RWPE2 (cell line): ENCODE measurements at regions not wholly inside any gene's neighbourhood (a gene's known extent, or its start where the extent isn't known, plus 50 kb on each side); places are given as distances from the start of the nearest gene placed in this dataset.

Experiments used
- ATAC-seq: fragments of 200-7000 bp; cut with Tn5 transposase; 3 replicates; pipeline ENCODE4 v1.9.1; 2021; ENCODE audit warnings: low read depth
- DNase-seq: peaks from one replicate; pipeline ENCODE4 v3.0.0-alpha.2; 2020; ENCODE audit warnings: low spot score
- H3K27ac ChIP-seq: fragments of 450-650 bp; 2 replicates; pipeline ENCODE4 v1.5.1; 2017; ENCODE audit warnings: mild to moderate bottlenecking; ENCODE audit not compliant: poor library complexity, severe bottlenecking
- H3K27me3 ChIP-seq: fragments of 250-450 bp; sonication (Bioruptor Pico); 2 replicates; pipeline ENCODE4 v1.5.1; 2021; ENCODE audit warnings: mild to moderate bottlenecking, moderate library complexity; ENCODE audit not compliant: insufficient read depth, poor library complexity, severe bottlenecking
- H3K36me3 ChIP-seq: fragments of 250-450 bp; sonication (Bioruptor Pico); 2 replicates; pipeline ENCODE4 v1.5.1; 2020; ENCODE audit warnings: low read depth, mild to moderate bottlenecking, moderate library complexity
- H3K4me1 ChIP-seq: fragments of 250-450 bp; sonication (Bioruptor Pico); 2 replicates; pipeline ENCODE4 v1.5.1; 2021; ENCODE audit warnings: mild to moderate bottlenecking, moderate library complexity; ENCODE audit not compliant: insufficient read depth, poor library complexity, severe bottlenecking
- H3K4me3 ChIP-seq: fragments of 250-450 bp; sonication (Bioruptor Pico); 2 replicates; pipeline ENCODE4 v1.5.1; 2021; ENCODE audit warnings: mild to moderate bottlenecking, moderate library complexity; ENCODE audit not compliant: severe bottlenecking
- H3K9me3 ChIP-seq: fragments of 250-450 bp; sonication (Bioruptor Pico); 2 replicates; pipeline ENCODE4 v1.5.1; 2021; ENCODE audit warnings: mild to moderate bottlenecking, moderate library complexity; ENCODE audit not compliant: severe bottlenecking
- CTCF ChIP-seq: fragments of 450-650 bp; IDR thresholded peaks from one replicate; pipeline ENCODE4 v1.5.1; 2017; ENCODE audit warnings: mild to moderate bottlenecking, moderate library complexity; ENCODE audit not compliant: poor library complexity, severe bottlenecking

GRCh38 chr3:125654526-125654925 lies 59.2 kb upstream of the OSBPL11 start:
- Histone ChIP-seq H3K36me3 (no peaks in the 10 kb centered on the region), H3K4me1 (no peaks in the 10 kb centered on the region), H3K9me3 (no peaks in the 10 kb centered on the region), H3K4me3 (no peak overlapping the region), H3K27me3 (no peaks in the 10 kb centered on the region), H3K27ac (no peak overlapping the region)
- DNase-seq (no peak), ATAC-seq (no peak)
- TF ChIP-seq CTCF = no peak

GRCh38 chr3:125662675-125663074 lies 67.4 kb upstream of the OSBPL11 start:
- H3K9me3 ChIP-seq = no peaks in the 10 kb centered on the region
- no peak overlapping the region for H3K4me3 ChIP-seq
- no peak for DNase-seq
- H3K27ac ChIP-seq = no peak overlapping the region
- H3K4me1 ChIP-seq = no peaks in the 10 kb centered on the region
- H3K36me3 ChIP-seq = no peaks in the 10 kb centered on the region
- no peak for TF ChIP-seq CTCF
- no peaks in the 10 kb centered on the region for H3K27me3 ChIP-seq
- no peak for ATAC-seq

DNA sequence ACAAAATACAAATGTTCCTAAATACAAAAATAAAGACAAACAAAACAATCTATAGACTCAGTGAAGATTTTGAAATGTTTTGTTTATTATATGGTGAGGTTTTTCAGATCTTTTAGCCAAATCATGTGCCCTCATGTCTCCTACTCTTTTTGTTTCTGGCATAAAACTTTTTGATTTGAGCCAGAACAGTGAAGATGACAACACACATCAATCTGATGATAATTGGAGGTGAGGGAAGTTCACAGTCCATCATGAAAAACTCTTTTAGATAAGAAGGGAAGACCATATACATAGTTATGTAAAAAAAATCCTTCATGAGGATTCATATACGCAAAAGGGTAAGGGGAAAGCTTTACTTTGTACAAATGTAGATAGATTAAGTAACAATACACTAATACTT lies 75.1 kb upstream of the OSBPL11 start:
- no peak for ATAC-seq
- H3K4me3 ChIP-seq = no peak overlapping the region
- no peak overlapping the region for H3K27ac ChIP-seq
- H3K27me3 ChIP-seq = no peaks in the 10 kb centered on the region
- DNase-seq = no peak
- H3K36me3 ChIP-seq = no peaks in the 10 kb centered on the region
- no peaks in the 10 kb centered on the region for H3K9me3 ChIP-seq
- no peaks in the 10 kb centered on the region for H3K4me1 ChIP-seq
- no peak for TF ChIP-seq CTCF

- Histone ChIP-seq H3K36me3 (no peaks in the 10 kb centered on the region), H3K27ac (no peak overlapping the region), H3K9me3 (no peaks in the 10 kb centered on the region), H3K4me3 (no peak overlapping the region), H3K27me3 (no peaks in the 10 kb centered on the region), H3K4me1 (no peaks in the 10 kb centered on the region)
- DNase-seq (no peak), ATAC-seq (no peak)
- no peak for TF ChIP-seq CTCF
These were observed 75.6 kb upstream of the OSBPL11 start for GRCh38 chr3:125670945-125671344.

GRCh38 chr3:125671461-125672243 lies 76.4 kb upstream of the OSBPL11 start:
- H3K27ac ChIP-seq = no peak overlapping the region
- no peak overlapping the region for H3K4me3 ChIP-seq
- ATAC-seq (no peak), DNase-seq (no peak)
- H3K4me1 ChIP-seq = no peaks in the 10 kb centered on the region
- H3K9me3 ChIP-seq = no peaks in the 10 kb centered on the region
- no peaks in the 10 kb centered on the region for H3K27me3 ChIP-seq
- TF ChIP-seq CTCF = no peak
- H3K36me3 ChIP-seq = no peaks in the 10 kb centered on the region
